M059J (cell line): ENCODE measurements at regions not wholly inside any gene's neighbourhood (a gene's known extent, or its start where the extent isn't known, plus 50 kb on each side); places are given as distances from the start of the nearest gene placed in this dataset.
"Not testable (repeated sequence)": the region's sequence is repeated elsewhere in the genome, so short reads cannot be mapped to it uniquely, and the experiment has no call there.

Experiments used
- DNase-seq: peaks from one replicate; pipeline ENCODE4 v3.0.0-alpha.2; 2012; ENCODE audit warnings: low read depth

- no peak for DNase-seq
Measured at GRCh38 chr2:65574993-65575392, 142.6 kb upstream of the SPRED2 start.

- not testable (repeated sequence) for DNase-seq
Measured at GRCh38 chr2:65568656-65569440, 136.4 kb upstream of the SPRED2 start.

GRCh38 chr2:65566617-65567016, 134.2 kb upstream of the SPRED2 start:
- DNase-seq = no peak

- DNase-seq = no peak
Measured at GRCh38 chr2:65565681-65566080, 133.3 kb upstream of the SPRED2 start.

- no peak for DNase-seq
Measured at GRCh38 chr2:65564299-65564698, 131.9 kb upstream of the SPRED2 start.

GRCh38 chr2:65562890-65563289, 130.5 kb upstream of the SPRED2 start:
- no peak for DNase-seq

- DNase-seq = no peak
Measured at GRCh38 chr2:65558743-65559142, 126.3 kb upstream of the SPRED2 start.

- no peak for DNase-seq
Measured at GRCh38 chr2:65557616-65558573, 125.5 kb upstream of the SPRED2 start.

- peak; percentile 89 for DNase-seq
Measured at GRCh38 chr2:65554765-65555591, 122.6 kb upstream of the SPRED2 start.

- no peak for DNase-seq
Measured at GRCh38 chr2:65553504-65554074, 121.2 kb upstream of the SPRED2 start.

GRCh38 chr2:65551528-65551927, 119.1 kb upstream of the SPRED2 start:
- DNase-seq = no peak

GRCh38 chr2:65550246-65550645, 117.8 kb upstream of the SPRED2 start:
- no peak for DNase-seq

GRCh38 chr2:65549631-65550030, 117.2 kb upstream of the SPRED2 start:
- DNase-seq = no peak

- no peak for DNase-seq
Measured at GRCh38 chr2:65549257-65549627, 116.8 kb upstream of the SPRED2 start.

- DNase-seq = no peak
Measured at GRCh38 chr2:65548576-65549256, 116.3 kb upstream of the SPRED2 start.

- DNase-seq = no peak
Measured at GRCh38 chr2:65548064-65548463, 115.7 kb upstream of the SPRED2 start.

- peak; percentile 67 for DNase-seq
Measured at GRCh38 chr2:65545837-65546805, 113.7 kb upstream of the SPRED2 start.

GRCh38 chr2:65541773-65542172, 109.4 kb upstream of the SPRED2 start:
- DNase-seq = no peak

- DNase-seq = no peak
Measured at GRCh38 chr2:65539633-65540032, 107.2 kb upstream of the SPRED2 start.
